ENCODE measurements at regions not wholly inside any gene's neighbourhood (a gene's known extent, or its start where the extent isn't known, plus 50 kb on each side); places are given as distances from the start of the nearest gene placed in this dataset.

- DNase-seq (ENCODE audit: low read depth in 4 of 4, low spot score in 1 of 4), result no peak
Measured at GRCh38 chr4:153939570-153939969, 150.7 kb upstream of the SFRP2 start.

- no peak for DNase-seq (ENCODE audit: low read depth in 4 of 4, low spot score in 1 of 4)
Measured at GRCh38 chr4:153938994-153939393, 150.1 kb upstream of the SFRP2 start.

- DNase-seq (ENCODE audit: low read depth in 4 of 4, low spot score in 1 of 4), result no peak
Measured at GRCh38 chr4:153937289-153937688, 148.4 kb upstream of the SFRP2 start.

- no peak for DNase-seq (ENCODE audit: low read depth in 4 of 4, low spot score in 1 of 4)
Measured at GRCh38 chr4:153936121-153936520, 147.2 kb upstream of the SFRP2 start.

- no peak for DNase-seq (ENCODE audit: low read depth in 4 of 4, low spot score in 1 of 4)
Measured at GRCh38 chr4:153934688-153935017, 145.8 kb upstream of the SFRP2 start.

- no peak for DNase-seq (ENCODE audit: low read depth in 4 of 4, low spot score in 1 of 4)
Measured at GRCh38 chr4:153933915-153934687, 145.2 kb upstream of the SFRP2 start.

GRCh38 chr4:153931804-153932203 lies 142.9 kb upstream of the SFRP2 start:
- no peak for DNase-seq (ENCODE audit: low read depth in 4 of 4, low spot score in 1 of 4)

- no peak for DNase-seq (ENCODE audit: low read depth in 4 of 4, low spot score in 1 of 4)
Measured at GRCh38 chr4:153929675-153930074, 140.8 kb upstream of the SFRP2 start.

GRCh38 chr4:153927451-153927850 lies 138.6 kb upstream of the SFRP2 start:
- no peak for DNase-seq (ENCODE audit: low read depth in 4 of 4, low spot score in 1 of 4)

- DNase-seq (ENCODE audit: low read depth in 4 of 4, low spot score in 1 of 4), result no peak
Measured at GRCh38 chr4:153922148-153922547, 133.3 kb upstream of the SFRP2 start.

GRCh38 chr4:153919667-153920066 lies 130.8 kb upstream of the SFRP2 start:
- no peak for DNase-seq (ENCODE audit: low read depth in 4 of 4, low spot score in 1 of 4)

GRCh38 chr4:153916273-153916755 lies 127.4 kb upstream of the SFRP2 start:
- peak in 3 of 4 experiments; percentile 6 to 39 (median 14) for DNase-seq (ENCODE audit: low read depth in 4 of 4, low spot score in 1 of 4)

GRCh38 chr4:153912301-153912700 lies 123.4 kb upstream of the SFRP2 start:
- DNase-seq (ENCODE audit: low read depth in 4 of 4, low spot score in 1 of 4), result no peak

GRCh38 chr4:153909672-153910071 lies 120.8 kb upstream of the SFRP2 start:
- DNase-seq (ENCODE audit: low read depth in 4 of 4, low spot score in 1 of 4), result no peak

- DNase-seq (ENCODE audit: low read depth in 4 of 4, low spot score in 1 of 4), result no peak
Measured at GRCh38 chr4:153906231-153906630, 117.3 kb upstream of the SFRP2 start.

GRCh38 chr4:153905231-153905630 lies 116.3 kb upstream of the SFRP2 start:
- DNase-seq (ENCODE audit: low read depth in 4 of 4, low spot score in 1 of 4), result no peak

- no peak for DNase-seq (ENCODE audit: low read depth in 4 of 4, low spot score in 1 of 4)
Measured at GRCh38 chr4:153904011-153904410, 115.1 kb upstream of the SFRP2 start.

GRCh38 chr4:153901220-153901619 lies 112.3 kb upstream of the SFRP2 start:
- no peak for DNase-seq (ENCODE audit: low read depth in 4 of 4, low spot score in 1 of 4)

- DNase-seq (ENCODE audit: low read depth in 4 of 4, low spot score in 1 of 4), result no peak
Measured at GRCh38 chr4:153900426-153900825, 111.5 kb upstream of the SFRP2 start.

- no peak for DNase-seq (ENCODE audit: low read depth in 4 of 4, low spot score in 1 of 4)
Measured at GRCh38 chr4:153890761-153891160, 101.9 kb upstream of the SFRP2 start.

GRCh38 chr4:153887217-153887616 lies 98.3 kb upstream of the SFRP2 start:
- no peak for DNase-seq (ENCODE audit: low read depth in 4 of 4, low spot score in 1 of 4)

GRCh38 chr4:153884325-153884724 lies 95.4 kb upstream of the SFRP2 start:
- no peak for DNase-seq (ENCODE audit: low read depth in 4 of 4, low spot score in 1 of 4)

- no peak for DNase-seq (ENCODE audit: low read depth in 4 of 4, low spot score in 1 of 4)
Measured at GRCh38 chr4:153880983-153881382, 92.1 kb upstream of the SFRP2 start.
